Caco-2 (cell line): ENCODE measurements at regions not wholly inside any gene's neighbourhood (a gene's known extent, or its start where the extent isn't known, plus 50 kb on each side); places are given as distances from the start of the nearest gene placed in this dataset.

Experiments used
- BruUV-seq: library from RNA; stranded (reverse); fragments of 400-500 nt; replicated peaks from 2 replicates; lab custom pipeline; 2021; lab: Mats Ljungman, UMichigan
- CTCF ChIA-PET: fragments of 300-600 bp; sonication (Branson Sonifier 250); formaldehyde crosslinking; loops from one replicate; lab custom pipeline; 2022; ENCODE audit warnings: antibody characterized with exemption; lab: Charles Lee
- POLR2A ChIA-PET: fragments of 300-600 bp; sonication (Branson Sonifier 250); formaldehyde crosslinking; loops from one replicate; lab custom pipeline; 2022; ENCODE audit warnings: antibody characterized with exemption; lab: Charles Lee
- DNase-seq, 2 experiments: peaks; one replicate each; pipeline versions ENCODE4 v3.0.0 to v3.0.0-alpha.2; 2020 to 2022
- H3K27me3 ChIP-seq: replicated peaks from 2 replicates; pipeline ENCODE4 v1.6.0; 2011; ENCODE audit warnings: low read length; ENCODE audit not compliant: control insufficient read depth, insufficient read depth
- H3K36me3 ChIP-seq: 2 replicates; pipeline ENCODE4 v1.5.1; 2011; ENCODE audit warnings: low read length; ENCODE audit not compliant: control insufficient read depth, insufficient read depth
- H3K4me1 ChIP-seq: fragments of 250-450 bp; sonication (Bioruptor Pico); 2 replicates; pipeline ENCODE4 v1.5.1; 2020; ENCODE audit warnings: mild to moderate bottlenecking
- H3K4me3 ChIP-seq: 2 replicates; pipeline ENCODE4 v1.5.1; 2011; ENCODE audit warnings: low read depth, mild to moderate bottlenecking, control low read depth, low read length
- H3K9me3 ChIP-seq: fragments of 250-450 bp; sonication (Bioruptor Pico); 2 replicates; pipeline ENCODE4 v1.5.1; 2020; ENCODE audit warnings: mild to moderate bottlenecking, moderate library complexity
- H3K27ac Mint-ChIP-seq: one replicate; pipeline ENCODE4 v1.8.0; 2022; ENCODE audit warnings: mixed read lengths; ENCODE audit not compliant: unreplicated experiment
- H3K27me3 Mint-ChIP-seq: one replicate; pipeline ENCODE4 v1.8.0; 2022; ENCODE audit warnings: mixed read lengths; ENCODE audit not compliant: insufficient read depth, unreplicated experiment
- H3K36me3 Mint-ChIP-seq: one replicate; pipeline ENCODE4 v1.8.0; 2022; ENCODE audit warnings: mild to moderate bottlenecking, mixed read lengths; ENCODE audit not compliant: insufficient read depth, unreplicated experiment
- H3K4me1 Mint-ChIP-seq: one replicate; pipeline ENCODE4 v1.8.0; 2022; ENCODE audit warnings: low read depth, mixed read lengths; ENCODE audit not compliant: unreplicated experiment
- H3K4me3 Mint-ChIP-seq: one replicate; pipeline ENCODE4 v1.8.0; 2022; ENCODE audit warnings: mild to moderate bottlenecking, moderate library complexity, mixed read lengths; ENCODE audit not compliant: unreplicated experiment
- H3K9me3 Mint-ChIP-seq: one replicate; pipeline ENCODE4 v1.8.0; 2022; ENCODE audit warnings: mixed read lengths; ENCODE audit not compliant: unreplicated experiment
- intact Hi-C: fragments of 100-400 bp; cut with micrococcal nuclease; formaldehyde crosslinking; loops from one replicate; pipeline ENCODE4 v1.10.0; 2022; ENCODE audit not compliant: unreplicated experiment
- TF ChIP-seq, protein P1 (sequence below), 2 experiments: fragments of 200-600 bp in 1 of 2; IDR thresholded peaks; 1 replicate in 1 of 2; 2 replicates in 1 of 2; pipeline versions ENCODE4 v1.5.1 to v1.8.0; 2011 to 2022; ENCODE audit warnings: antibody characterized with exemption in 1 of 2, control low read depth in 1 of 2, inconsistent platforms in 1 of 2, low read depth in 1 of 2, low read length in 1 of 2, mild to moderate bottlenecking in 1 of 2, moderate library complexity in 1 of 2; ENCODE audit not compliant: insufficient read depth in 1 of 2, severe bottlenecking in 1 of 2, unreplicated experiment in 1 of 2

DNA sequence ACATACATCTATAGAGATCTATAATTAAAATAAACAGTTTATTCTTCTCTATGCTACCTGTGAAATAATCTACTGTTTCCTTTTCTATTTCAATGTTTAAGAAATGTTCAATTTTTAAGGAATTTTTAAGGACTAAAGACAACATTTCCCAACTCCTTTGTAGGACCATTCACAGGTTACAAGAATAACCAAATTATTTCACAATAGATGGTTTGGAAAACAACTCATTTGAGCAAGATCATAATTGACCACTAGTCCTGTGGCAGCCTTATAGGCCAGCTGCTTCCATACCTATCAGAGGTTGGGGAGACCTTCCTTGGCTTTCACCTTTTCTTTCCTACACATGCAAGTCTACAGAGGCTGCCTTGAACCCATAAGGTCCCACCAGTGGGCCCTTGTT, 193.7 kb downstream of the TTC39B start:
- no peak overlapping the region for H3K4me3 ChIP-seq
- H3K36me3 Mint-ChIP-seq, result no peaks in the 10 kb centered on the region
- no peak overlapping the region for H3K27ac Mint-ChIP-seq
- no TSS peak for BruUV-seq
- ChIA-PET CTCF (no interaction called here), POLR2A (no interaction called here)
- H3K36me3 ChIP-seq, result no peaks in the 10 kb centered on the region
- no peaks in the 10 kb centered on the region for H3K4me1 ChIP-seq
- H3K27me3 ChIP-seq, result no peaks in the 10 kb centered on the region
- TF ChIP-seq, protein P1, sequence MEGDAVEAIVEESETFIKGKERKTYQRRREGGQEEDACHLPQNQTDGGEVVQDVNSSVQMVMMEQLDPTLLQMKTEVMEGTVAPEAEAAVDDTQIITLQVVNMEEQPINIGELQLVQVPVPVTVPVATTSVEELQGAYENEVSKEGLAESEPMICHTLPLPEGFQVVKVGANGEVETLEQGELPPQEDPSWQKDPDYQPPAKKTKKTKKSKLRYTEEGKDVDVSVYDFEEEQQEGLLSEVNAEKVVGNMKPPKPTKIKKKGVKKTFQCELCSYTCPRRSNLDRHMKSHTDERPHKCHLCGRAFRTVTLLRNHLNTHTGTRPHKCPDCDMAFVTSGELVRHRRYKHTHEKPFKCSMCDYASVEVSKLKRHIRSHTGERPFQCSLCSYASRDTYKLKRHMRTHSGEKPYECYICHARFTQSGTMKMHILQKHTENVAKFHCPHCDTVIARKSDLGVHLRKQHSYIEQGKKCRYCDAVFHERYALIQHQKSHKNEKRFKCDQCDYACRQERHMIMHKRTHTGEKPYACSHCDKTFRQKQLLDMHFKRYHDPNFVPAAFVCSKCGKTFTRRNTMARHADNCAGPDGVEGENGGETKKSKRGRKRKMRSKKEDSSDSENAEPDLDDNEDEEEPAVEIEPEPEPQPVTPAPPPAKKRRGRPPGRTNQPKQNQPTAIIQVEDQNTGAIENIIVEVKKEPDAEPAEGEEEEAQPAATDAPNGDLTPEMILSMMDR (IDR thresholded peaks at IDR 0.05; ENCODE audit: insufficient read depth in 1 of 2, low read depth in 1 of 2, low read length in 1 of 2, severe bottlenecking in 1 of 2, unreplicated experiment in 1 of 2), result no peak
- peaks cover 3% of the 10 kb centered on the region for H3K27me3 Mint-ChIP-seq
- no peaks in the 10 kb centered on the region for H3K9me3 Mint-ChIP-seq
- H3K9me3 ChIP-seq, result no peaks in the 10 kb centered on the region
- intact Hi-C loops, result no loop called here
- no peak overlapping the region for H3K4me3 Mint-ChIP-seq
- peaks cover 8% of the 10 kb centered on the region for H3K4me1 Mint-ChIP-seq
- no peak for DNase-seq

- ChIA-PET POLR2A (no interaction called here), CTCF (no interaction called here)
- Histone ChIP-seq H3K36me3 (no peaks in the 10 kb centered on the region), H3K9me3 (no peaks in the 10 kb centered on the region), H3K4me3 (no peak overlapping the region), H3K4me1 (no peaks in the 10 kb centered on the region), H3K27me3 (no peaks in the 10 kb centered on the region)
- Mint-ChIP-seq H3K9me3 (no peaks in the 10 kb centered on the region), H3K27ac (no peak overlapping the region), H3K27me3 (no peaks in the 10 kb centered on the region), H3K4me1 (no peaks in the 10 kb centered on the region), H3K4me3 (no peak overlapping the region), H3K36me3 (no peaks in the 10 kb centered on the region)
- TF ChIP-seq, protein P1 (IDR thresholded peaks at IDR 0.05; ENCODE audit: insufficient read depth in 1 of 2, low read depth in 1 of 2, low read length in 1 of 2, severe bottlenecking in 1 of 2, unreplicated experiment in 1 of 2), result no peak
- DNase-seq, result no peak
- intact Hi-C loops, result no loop called here
- no TSS peak for BruUV-seq
These were observed 195.9 kb downstream of the TTC39B start for GRCh38 chr9:15111071-15111470.

DNA sequence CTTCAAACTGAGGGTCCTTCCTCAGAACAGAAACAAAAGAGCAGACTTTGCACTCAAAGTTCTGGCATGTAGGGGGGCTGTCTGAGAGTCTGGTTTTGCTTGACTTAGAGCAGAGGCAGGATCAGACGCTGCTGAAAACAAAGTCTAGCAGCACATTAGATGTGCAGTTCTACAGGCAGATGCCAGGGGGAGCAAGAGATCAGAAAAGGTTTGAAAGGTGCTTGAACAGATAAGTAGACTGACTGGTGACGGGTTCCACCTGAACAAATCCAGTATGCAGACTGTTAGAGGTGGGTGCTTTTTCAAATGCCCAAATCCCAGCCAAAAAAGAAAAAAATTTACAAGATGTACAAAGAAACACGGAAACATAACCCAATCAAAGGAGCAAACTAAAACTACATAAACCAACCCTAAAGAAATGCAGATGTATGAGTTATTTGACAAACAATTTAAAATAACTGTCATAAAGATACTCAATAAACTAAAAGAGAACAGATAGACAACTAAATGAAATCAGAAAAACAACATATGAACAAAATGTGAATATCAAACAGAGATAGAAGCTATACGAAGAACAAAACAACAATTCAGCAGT, 194.7 kb upstream of the FREM1 start:
- Mint-ChIP-seq H3K4me1 (peaks cover 5% of the 10 kb centered on the region), H3K9me3 (no peaks in the 10 kb centered on the region), H3K4me3 (no peak overlapping the region), H3K36me3 (no peaks in the 10 kb centered on the region), H3K27ac (no peak overlapping the region), H3K27me3 (peaks cover 2% of the 10 kb centered on the region)
- Histone ChIP-seq H3K4me1 (0 out of 2 replicates have a peak, but pooled peaks cover 5% of the 10 kb centered on the region), H3K4me3 (no peak overlapping the region), H3K9me3 (no peaks in the 10 kb centered on the region), H3K27me3 (no peaks in the 10 kb centered on the region), H3K36me3 (no peaks in the 10 kb centered on the region)
- intact Hi-C loops, result loop anchor here (1.0 to 10.0 kb wide), 3 partner anchors 30 to 50 kb away; no protein-coding TSS in a partner anchor
- TF ChIP-seq, protein P1 (IDR thresholded peaks at IDR 0.05; ENCODE audit: insufficient read depth in 1 of 2, low read depth in 1 of 2, low read length in 1 of 2, severe bottlenecking in 1 of 2, unreplicated experiment in 1 of 2), result peak; percentile 54 to 67
- peak; percentile 40 to 56 for DNase-seq
- no TSS peak for BruUV-seq
- CTCF ChIA-PET, result interaction anchor here (1.7 kb wide), 1 partner anchor 31 kb away, joined by 11 read pairs; no protein-coding TSS in a partner anchor
- POLR2A ChIA-PET, result no interaction called here
